ENCODE measurements at regions not wholly inside any gene's neighbourhood (a gene's known extent, or its start where the extent isn't known, plus 50 kb on each side); places are given as distances from the start of the nearest gene placed in this dataset.
A peak's percentile ranks its signal among the peaks of the same experiment; 100 is the strongest.

GRCh38 chr1:218582646-218583045, 237.5 kb downstream of the TGFB2 start:
- TF ChIP-seq CTCF (IDR thresholded peaks at IDR 0.05; ENCODE audit: low read depth, low read length): no peak
- TF ChIP-seq MYC (IDR thresholded peaks at IDR 0.05; ENCODE audit: low read depth, low read length): no peak
- no peak for TF ChIP-seq MAX (IDR thresholded peaks at IDR 0.05; ENCODE audit: low read depth, low read length)
- TF ChIP-seq POLR2A (IDR thresholded peaks at IDR 0.05; ENCODE audit: extremely low read depth, insufficient read length): no peak
- no peak for DNase-seq (ENCODE audit: low read depth)
- H3K4me3 ChIP-seq (ENCODE audit: low read depth, low read length): no peak overlapping the region

GRCh38 chr1:218584418-218585155, 239.5 kb downstream of the TGFB2 start:
- no peak for TF ChIP-seq CTCF (IDR thresholded peaks at IDR 0.05; ENCODE audit: low read depth, low read length)
- no peak for TF ChIP-seq MYC (IDR thresholded peaks at IDR 0.05; ENCODE audit: low read depth, low read length)
- TF ChIP-seq MAX (IDR thresholded peaks at IDR 0.05; ENCODE audit: low read depth, low read length): no peak
- no peak for TF ChIP-seq POLR2A (IDR thresholded peaks at IDR 0.05; ENCODE audit: extremely low read depth, insufficient read length)
- no peak for DNase-seq (ENCODE audit: low read depth)
- no peak overlapping the region for H3K4me3 ChIP-seq (ENCODE audit: low read depth, low read length)

- no peak for TF ChIP-seq POLR2A (IDR thresholded peaks at IDR 0.05; ENCODE audit: extremely low read depth, insufficient read length)
- TF ChIP-seq CTCF (IDR thresholded peaks at IDR 0.05; ENCODE audit: low read depth, low read length): no peak
- TF ChIP-seq MAX (IDR thresholded peaks at IDR 0.05; ENCODE audit: low read depth, low read length): no peak
- no peak for TF ChIP-seq MYC (IDR thresholded peaks at IDR 0.05; ENCODE audit: low read depth, low read length)
- H3K4me3 ChIP-seq (ENCODE audit: low read depth, low read length): no peak overlapping the region
- DNase-seq (ENCODE audit: low read depth): no peak
Observed at GRCh38 chr1:218585511-218586184, 240.5 kb downstream of the TGFB2 start.

- TF ChIP-seq POLR2A (IDR thresholded peaks at IDR 0.05; ENCODE audit: extremely low read depth, insufficient read length): no peak
- DNase-seq (ENCODE audit: low read depth): no peak
Observed at GRCh38 chr1:218587900-218588299, 242.8 kb downstream of the TGFB2 start.

GRCh38 chr1:218588540-218589172, 243.5 kb downstream of the TGFB2 start:
- peak; percentile 9 for DNase-seq (ENCODE audit: low read depth)
- no peak overlapping the region for H3K4me3 ChIP-seq (ENCODE audit: low read depth, low read length)
- no peak for TF ChIP-seq MYC (IDR thresholded peaks at IDR 0.05; ENCODE audit: low read depth, low read length)
- TF ChIP-seq MAX (IDR thresholded peaks at IDR 0.05; ENCODE audit: low read depth, low read length): no peak
- no peak for TF ChIP-seq CTCF (IDR thresholded peaks at IDR 0.05; ENCODE audit: low read depth, low read length)
- TF ChIP-seq POLR2A (IDR thresholded peaks at IDR 0.05; ENCODE audit: extremely low read depth, insufficient read length): no peak

More at GRCh38 chr1:218587900-218588299, 242.8 kb downstream of the TGFB2 start:
- H3K4me3 ChIP-seq (ENCODE audit: low read depth, low read length): no peak overlapping the region

- TF ChIP-seq MAX (IDR thresholded peaks at IDR 0.05; ENCODE audit: low read depth, low read length): no peak
- no peak for TF ChIP-seq CTCF (IDR thresholded peaks at IDR 0.05; ENCODE audit: low read depth, low read length)
- TF ChIP-seq POLR2A (IDR thresholded peaks at IDR 0.05; ENCODE audit: extremely low read depth, insufficient read length): no peak
- TF ChIP-seq MYC (IDR thresholded peaks at IDR 0.05; ENCODE audit: low read depth, low read length): no peak
- DNase-seq (ENCODE audit: low read depth): no peak
- no peak overlapping the region for H3K4me3 ChIP-seq (ENCODE audit: low read depth, low read length)
Observed at GRCh38 chr1:218589487-218589886, 244.4 kb downstream of the TGFB2 start.

Measured in NB4 (cell line).